Nephron (organoid): ENCODE measurements at regions not wholly inside any gene's neighbourhood (a gene's known extent, or its start where the extent isn't known, plus 50 kb on each side); places are given as distances from the start of the nearest gene placed in this dataset.

Experiments
- H3K27ac Mint-ChIP-seq, 3 experiments: 2 replicates each; pipeline ENCODE4 v1.8.0; 2020; ENCODE audit warnings: mixed read lengths in 3 of 3, mild to moderate bottlenecking in 2 of 3, moderate library complexity in 1 of 3
- H3K27me3 Mint-ChIP-seq: 2 replicates; pipeline ENCODE4 v1.8.0; 2021; ENCODE audit warnings: low read depth, mild to moderate bottlenecking, moderate library complexity, mixed read lengths
- H3K36me3 Mint-ChIP-seq: 2 replicates; pipeline ENCODE4 v1.8.0; 2020; ENCODE audit warnings: low read depth, mixed read lengths
- H3K4me1 Mint-ChIP-seq: 2 replicates; pipeline ENCODE4 v1.8.0; 2020; ENCODE audit warnings: mixed read lengths
- H3K4me3 Mint-ChIP-seq, 3 experiments: 2 replicates each; pipeline ENCODE4 v1.8.0; 2020; ENCODE audit warnings: mild to moderate bottlenecking in 3 of 3, mixed read lengths in 3 of 3, moderate library complexity in 2 of 3
- H3K9me3 Mint-ChIP-seq: 2 replicates; pipeline ENCODE4 v1.8.0; 2020; ENCODE audit warnings: mixed read lengths
- TF ChIP-seq, protein P1 (sequence below), 3 experiments: fragments of 200-600 bp; sonication (generic); IDR thresholded peaks; one replicate each; pipeline ENCODE4 v1.5.0; 2021; ENCODE audit warnings: antibody characterized with exemption in 3 of 3; ENCODE audit not compliant: unreplicated experiment in 3 of 3

- Mint-ChIP-seq H3K4me3 (no peak overlapping the region), H3K9me3 (peaks cover 15% of the 10 kb centered on the region), H3K27me3 (peaks cover 4% of the 10 kb centered on the region), H3K27ac (no peak overlapping the region), H3K36me3 (no peaks in the 10 kb centered on the region), H3K4me1 (peaks cover 14% of the 10 kb centered on the region)
- TF ChIP-seq, protein P1, sequence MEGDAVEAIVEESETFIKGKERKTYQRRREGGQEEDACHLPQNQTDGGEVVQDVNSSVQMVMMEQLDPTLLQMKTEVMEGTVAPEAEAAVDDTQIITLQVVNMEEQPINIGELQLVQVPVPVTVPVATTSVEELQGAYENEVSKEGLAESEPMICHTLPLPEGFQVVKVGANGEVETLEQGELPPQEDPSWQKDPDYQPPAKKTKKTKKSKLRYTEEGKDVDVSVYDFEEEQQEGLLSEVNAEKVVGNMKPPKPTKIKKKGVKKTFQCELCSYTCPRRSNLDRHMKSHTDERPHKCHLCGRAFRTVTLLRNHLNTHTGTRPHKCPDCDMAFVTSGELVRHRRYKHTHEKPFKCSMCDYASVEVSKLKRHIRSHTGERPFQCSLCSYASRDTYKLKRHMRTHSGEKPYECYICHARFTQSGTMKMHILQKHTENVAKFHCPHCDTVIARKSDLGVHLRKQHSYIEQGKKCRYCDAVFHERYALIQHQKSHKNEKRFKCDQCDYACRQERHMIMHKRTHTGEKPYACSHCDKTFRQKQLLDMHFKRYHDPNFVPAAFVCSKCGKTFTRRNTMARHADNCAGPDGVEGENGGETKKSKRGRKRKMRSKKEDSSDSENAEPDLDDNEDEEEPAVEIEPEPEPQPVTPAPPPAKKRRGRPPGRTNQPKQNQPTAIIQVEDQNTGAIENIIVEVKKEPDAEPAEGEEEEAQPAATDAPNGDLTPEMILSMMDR (IDR thresholded peaks at IDR 0.05; ENCODE audit: unreplicated experiment in 3 of 3), result no peak
These were observed 117.5 kb downstream of the FAM174B start for GRCh38 chr15:92538115-92538514.

GRCh38 chr15:92533298-92533697, 122.3 kb downstream of the FAM174B start:
- Mint-ChIP-seq H3K4me1 (peaks cover 4% of the 10 kb centered on the region), H3K4me3 (no peak overlapping the region), H3K27ac (no peak overlapping the region), H3K9me3 (peaks cover 20% of the 10 kb centered on the region), H3K27me3 (peaks cover 8% of the 10 kb centered on the region), H3K36me3 (no peaks in the 10 kb centered on the region)
- TF ChIP-seq, protein P1 (IDR thresholded peaks at IDR 0.05; ENCODE audit: unreplicated experiment in 3 of 3), result no peak

DNA sequence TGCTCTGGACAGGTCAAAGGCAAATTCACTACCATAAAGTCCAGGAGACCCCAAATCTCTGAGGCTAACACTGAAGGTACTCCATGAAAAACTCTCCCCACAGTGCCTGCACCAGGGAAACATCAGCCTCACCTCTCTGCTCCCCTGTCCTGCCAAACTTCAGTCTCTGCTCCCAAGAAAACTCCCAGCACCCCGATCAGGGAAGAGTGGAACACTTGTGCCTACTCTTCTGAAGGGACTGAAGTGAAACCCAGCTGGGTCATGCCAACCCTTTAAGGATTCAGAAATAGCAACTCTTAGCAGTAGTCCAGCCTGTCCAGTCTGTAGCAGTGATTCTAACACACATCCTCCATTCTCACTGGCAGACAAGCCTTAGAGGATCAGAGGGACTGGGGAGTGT, 124.2 kb downstream of the FAM174B start:
- H3K4me1 Mint-ChIP-seq, result peaks cover 4% of the 10 kb centered on the region
- no peaks in the 10 kb centered on the region for H3K36me3 Mint-ChIP-seq
- peaks cover 12% of the 10 kb centered on the region for H3K27me3 Mint-ChIP-seq
- TF ChIP-seq, protein P1 (IDR thresholded peaks at IDR 0.05; ENCODE audit: unreplicated experiment in 3 of 3), result no peak
- H3K4me3 Mint-ChIP-seq, result no peak overlapping the region
- H3K27ac Mint-ChIP-seq, result no peak overlapping the region
- peaks cover 23% of the 10 kb centered on the region for H3K9me3 Mint-ChIP-seq

GRCh38 chr15:92528736-92529135, 126.8 kb downstream of the FAM174B start:
- TF ChIP-seq, protein P1 (IDR thresholded peaks at IDR 0.05; ENCODE audit: unreplicated experiment in 3 of 3), result no peak
- Mint-ChIP-seq H3K36me3 (no peaks in the 10 kb centered on the region), H3K27me3 (peaks cover 12% of the 10 kb centered on the region)

DNA sequence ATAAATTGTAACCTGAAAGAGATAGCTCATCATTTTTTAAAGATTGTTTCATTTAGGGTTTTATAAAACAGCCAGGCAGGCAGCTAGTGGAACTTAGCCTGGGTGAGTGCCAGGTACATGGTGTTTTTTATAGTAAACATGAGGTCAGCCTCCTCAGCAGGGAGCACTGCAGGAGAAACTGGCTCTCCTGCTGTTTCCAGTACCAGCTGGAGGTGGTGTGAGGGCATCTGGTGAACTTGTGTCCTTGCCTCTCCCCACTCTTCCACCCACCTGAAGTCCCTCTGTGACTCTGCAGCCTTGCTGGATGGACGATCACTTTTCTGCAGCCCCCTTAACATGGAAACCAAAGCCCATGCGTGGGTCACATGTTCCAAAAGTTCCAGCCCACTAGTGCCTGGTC, 128.4 kb downstream of the FAM174B start:
- H3K4me1 Mint-ChIP-seq, result peaks cover 35% of the 10 kb centered on the region
- H3K4me3 Mint-ChIP-seq, result no peak overlapping the region
- peaks cover 12% of the 10 kb centered on the region for H3K27me3 Mint-ChIP-seq
- TF ChIP-seq, protein P1 (IDR thresholded peaks at IDR 0.05; ENCODE audit: unreplicated experiment in 3 of 3), result no peak
- H3K9me3 Mint-ChIP-seq, result peaks cover 15% of the 10 kb centered on the region
- no peak overlapping the region for H3K27ac Mint-ChIP-seq
- H3K36me3 Mint-ChIP-seq, result no peaks in the 10 kb centered on the region

More at GRCh38 chr15:92528736-92529135, 126.8 kb downstream of the FAM174B start:
- H3K4me3 Mint-ChIP-seq, result no peak overlapping the region
- H3K4me1 Mint-ChIP-seq, result peaks cover 26% of the 10 kb centered on the region
- peaks cover 15% of the 10 kb centered on the region for H3K9me3 Mint-ChIP-seq
- no peak overlapping the region for H3K27ac Mint-ChIP-seq

DNA sequence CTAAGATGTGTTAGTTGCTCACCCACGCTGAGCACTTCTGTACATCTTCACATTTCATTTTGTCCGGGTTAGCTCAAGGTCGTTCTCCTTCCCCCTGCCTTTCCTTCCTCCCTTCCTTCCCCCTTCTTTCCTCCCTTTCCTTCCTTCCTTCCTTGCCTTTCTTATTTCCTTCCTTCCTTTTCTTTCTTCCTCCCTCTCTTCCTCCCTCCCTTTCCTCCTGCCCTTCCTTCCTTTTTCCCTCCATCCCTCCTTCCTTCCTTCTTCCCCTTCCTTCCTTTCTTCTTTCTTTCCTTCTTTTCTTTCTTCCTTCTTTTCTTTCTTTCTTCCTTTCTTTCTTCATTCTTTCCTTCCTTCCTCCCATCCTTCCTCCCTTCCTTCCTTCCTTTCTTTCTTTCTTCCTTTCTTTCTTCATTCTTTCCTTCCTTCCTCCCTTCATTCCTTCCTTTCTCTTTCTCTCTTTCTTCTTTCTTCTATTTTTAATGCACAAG, 129.8 kb downstream of the FAM174B start:
- Mint-ChIP-seq H3K27me3 (peaks cover 7% of the 10 kb centered on the region), H3K9me3 (peaks cover 15% of the 10 kb centered on the region), H3K4me1 (peaks cover 45% of the 10 kb centered on the region), H3K36me3 (no peaks in the 10 kb centered on the region), H3K4me3 (no peak overlapping the region), H3K27ac (no peak overlapping the region)
- TF ChIP-seq, protein P1 (IDR thresholded peaks at IDR 0.05; ENCODE audit: unreplicated experiment in 3 of 3), result no peak
